Activated naive CD8-positive, alpha-beta T cell treated with anti-CD3 and anti-CD28 coated beads, Interleukin-2, amount 10 ng/mL, durations not matched to agents 7 days and 5 days (primary cell): ENCODE measurements at regions not wholly inside any gene's neighbourhood (a gene's known extent, or its start where the extent isn't known, plus 50 kb on each side); places are given as distances from the start of the nearest gene placed in this dataset.

ENCODE experiments used
- ATAC-seq: fragments of 150-1000 bp; cut with Tn5 transposase; one replicate; pipeline ENCODE4 v1.10.0; 2021; ENCODE audit warnings: low read depth, moderate library complexity
- POLR2A ChIA-PET: fragments of 350-600 bp; sonication (Branson Sonifier 250); formaldehyde crosslinking; loops from one replicate; lab custom pipeline; 2021; ENCODE audit warnings: antibody characterized with exemption; lab: Charles Lee
- DNase-seq: peaks from one replicate; pipeline ENCODE4 v3.0.0; 2021
- H3K27ac Mint-ChIP-seq: one replicate; pipeline ENCODE4 v1.8.0; 2022; ENCODE audit warnings: mild to moderate bottlenecking, mixed read lengths
- H3K27me3 Mint-ChIP-seq: one replicate; pipeline ENCODE4 v1.8.0; 2022; ENCODE audit warnings: mild to moderate bottlenecking, moderate library complexity, mixed read lengths
- H3K36me3 Mint-ChIP-seq: one replicate; pipeline ENCODE4 v1.8.0; 2021; ENCODE audit warnings: mild to moderate bottlenecking, mixed read lengths
- H3K4me1 Mint-ChIP-seq: one replicate; pipeline ENCODE4 v1.8.0; 2021; ENCODE audit warnings: mixed read lengths
- H3K4me3 Mint-ChIP-seq: one replicate; pipeline ENCODE4 v1.8.0; 2022; ENCODE audit warnings: mild to moderate bottlenecking, moderate library complexity, mixed read lengths
- H3K9me3 Mint-ChIP-seq: one replicate; pipeline ENCODE4 v1.8.0; 2021; ENCODE audit warnings: mixed read lengths

DNA sequence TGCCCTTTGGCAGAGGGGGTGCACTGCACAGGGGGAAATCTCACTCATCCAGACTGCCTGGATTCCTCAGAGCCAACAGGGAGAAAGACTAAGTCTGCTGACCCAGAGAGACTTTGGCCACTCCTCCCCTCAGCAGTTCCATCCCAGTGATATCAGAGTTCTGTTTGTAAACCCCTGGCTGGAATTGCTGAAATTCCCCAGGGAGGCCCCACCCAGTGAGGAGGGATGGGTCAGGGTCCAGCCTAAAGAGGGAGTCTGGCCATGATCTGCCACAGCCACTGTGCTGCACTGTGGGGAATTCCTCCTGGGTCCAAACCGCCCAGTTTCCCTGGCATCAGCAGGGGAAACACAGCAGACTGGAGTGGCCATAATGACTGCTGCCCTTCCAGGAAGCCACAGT lies 54.9 kb upstream of the USP15 start:
- Mint-ChIP-seq H3K27ac (no peak overlapping the region), H3K4me1 (no peaks in the 10 kb centered on the region), H3K36me3 (peaks cover 2% of the 10 kb centered on the region), H3K4me3 (no peak overlapping the region), H3K27me3 (peaks cover 12% of the 10 kb centered on the region), H3K9me3 (peaks cover 10% of the 10 kb centered on the region)
- no peak for ATAC-seq
- DNase-seq, result no peak
- POLR2A ChIA-PET, result no interaction called here

DNA sequence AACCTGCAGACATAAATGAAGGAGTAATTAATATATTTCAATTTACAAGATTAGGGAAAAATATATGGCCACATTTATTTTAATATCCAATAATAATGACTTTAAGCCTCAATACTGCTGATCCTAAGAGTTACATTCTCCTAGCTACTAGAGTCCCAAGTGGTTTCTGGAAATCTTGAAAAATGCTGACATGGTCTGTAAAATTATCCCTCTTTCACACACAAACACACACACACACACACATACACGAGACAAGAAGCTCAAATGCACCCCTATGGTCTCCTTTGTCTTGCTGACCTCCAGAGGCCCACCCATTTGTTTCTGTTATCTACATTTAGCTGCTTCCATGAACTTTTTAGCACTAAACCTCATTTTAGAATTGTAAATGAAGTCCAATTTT lies 53.0 kb upstream of the USP15 start:
- H3K36me3 Mint-ChIP-seq, result no peaks in the 10 kb centered on the region
- peaks cover 6% of the 10 kb centered on the region for H3K27me3 Mint-ChIP-seq
- H3K27ac Mint-ChIP-seq, result no peak overlapping the region
- ATAC-seq (no peak), DNase-seq (no peak)
- no peaks in the 10 kb centered on the region for H3K4me1 Mint-ChIP-seq
- POLR2A ChIA-PET, result no interaction called here
- no peak overlapping the region for H3K4me3 Mint-ChIP-seq
- peaks cover 10% of the 10 kb centered on the region for H3K9me3 Mint-ChIP-seq
